NB4 (cell line): ENCODE measurements at regions not wholly inside any gene's neighbourhood (a gene's known extent, or its start where the extent isn't known, plus 50 kb on each side); places are given as distances from the start of the nearest gene placed in this dataset.

Experiments
- DNase-seq: peaks from one replicate; pipeline ENCODE4 v3.0.0; 2010; ENCODE audit warnings: low read depth
- H3K4me3 ChIP-seq: one replicate; pipeline ENCODE4 v1.5.1; 2011; ENCODE audit warnings: mild to moderate bottlenecking, low read depth, low read length, moderate library complexity
- CTCF ChIP-seq: IDR thresholded peaks from one replicate; pipeline ENCODE4 v1.5.1; 2012; ENCODE audit warnings: low read depth, low read length
- MAX ChIP-seq: IDR thresholded peaks from 2 replicates; pipeline ENCODE4 v1.6.1; 2011; ENCODE audit warnings: low read depth, low read length
- MYC ChIP-seq: IDR thresholded peaks from 2 replicates; pipeline ENCODE4 v1.6.1; 2011; ENCODE audit warnings: low read depth, low read length
- POLR2A ChIP-seq: IDR thresholded peaks from 2 replicates; pipeline ENCODE4 v1.6.1; 2011; ENCODE audit warnings: mild to moderate bottlenecking; ENCODE audit not compliant: insufficient read length; ENCODE audit errors: extremely low read depth

GRCh38 chr7:52897288-52897687, 138.1 kb upstream of the POM121L12 start:
- H3K4me3 ChIP-seq: no peak overlapping the region
- TF ChIP-seq CTCF: no peak
- no peak for TF ChIP-seq MYC
- TF ChIP-seq MAX: no peak
- no peak for TF ChIP-seq POLR2A
- DNase-seq: no peak

- TF ChIP-seq MYC (no peak), CTCF (no peak), MAX (no peak), POLR2A (no peak)
- no peak for DNase-seq
- no peak overlapping the region for H3K4me3 ChIP-seq
Observed at GRCh38 chr7:52877240-52877639, 158.2 kb upstream of the POM121L12 start.

GRCh38 chr7:52876402-52876801, 159.0 kb upstream of the POM121L12 start:
- no peak overlapping the region for H3K4me3 ChIP-seq
- TF ChIP-seq MYC (no peak), MAX (no peak), CTCF (no peak), POLR2A (no peak)
- DNase-seq: no peak

- DNase-seq: no peak
- TF ChIP-seq MAX: no peak
- TF ChIP-seq MYC: no peak
- H3K4me3 ChIP-seq: no peak overlapping the region
Observed at GRCh38 chr7:52863652-52864051, 171.8 kb upstream of the POM121L12 start.

GRCh38 chr7:52862321-52862720, 173.1 kb upstream of the POM121L12 start:
- DNase-seq: no peak
- H3K4me3 ChIP-seq: no peak overlapping the region
- TF ChIP-seq MAX (no peak), POLR2A (no peak), CTCF (no peak), MYC (no peak)

- TF ChIP-seq MAX: no peak
- no peak for TF ChIP-seq POLR2A
- no peak for TF ChIP-seq CTCF
- TF ChIP-seq MYC: no peak
- H3K4me3 ChIP-seq: no peak overlapping the region
- DNase-seq: no peak
Observed at GRCh38 chr7:52857367-52857766, 178.1 kb upstream of the POM121L12 start.
